BJ (cell line): ENCODE measurements at regions not wholly inside any gene's neighbourhood (a gene's known extent, or its start where the extent isn't known, plus 50 kb on each side); places are given as distances from the start of the nearest gene placed in this dataset.

Experiments
- CTCF ChIA-PET: fragments of 350-600 bp; formaldehyde crosslinking; extraction: SDS; loops from one replicate; lab custom pipeline; 2021; ENCODE audit warnings: antibody characterized with exemption, inconsistent platforms; lab: Yijun Ruan, JAX
- POLR2A ChIA-PET: fragments of 300-600 bp; sonication (Branson Sonifier 250); formaldehyde crosslinking; extraction: SDS; loops from one replicate; lab custom pipeline; 2021; ENCODE audit warnings: antibody characterized with exemption; lab: Charles Lee
- DNase-seq: peaks from one replicate; pipeline ENCODE4 v3.0.0-alpha.2; 2011; ENCODE audit warnings: low read depth
- H3K27me3 ChIP-seq: 2 replicates; pipeline ENCODE4 v1.6.0; 2011; ENCODE audit warnings: low read length; ENCODE audit not compliant: control insufficient read depth, insufficient read depth
- H3K36me3 ChIP-seq: 2 replicates; pipeline ENCODE4 v1.5.1; 2011; ENCODE audit warnings: low read length; ENCODE audit not compliant: control insufficient read depth, insufficient read depth
- H3K4me3 ChIP-seq: 2 replicates; pipeline ENCODE4 v1.5.1; 2011; ENCODE audit warnings: low read depth, mild to moderate bottlenecking, control low read depth, low read length
- TF ChIP-seq, protein P1 (sequence below): IDR thresholded peaks from 2 replicates; pipeline ENCODE4 v1.5.1; 2011; ENCODE audit warnings: low read depth, mild to moderate bottlenecking, control low read depth, inconsistent platforms, low read length, moderate library complexity; ENCODE audit not compliant: insufficient read depth

DNA sequence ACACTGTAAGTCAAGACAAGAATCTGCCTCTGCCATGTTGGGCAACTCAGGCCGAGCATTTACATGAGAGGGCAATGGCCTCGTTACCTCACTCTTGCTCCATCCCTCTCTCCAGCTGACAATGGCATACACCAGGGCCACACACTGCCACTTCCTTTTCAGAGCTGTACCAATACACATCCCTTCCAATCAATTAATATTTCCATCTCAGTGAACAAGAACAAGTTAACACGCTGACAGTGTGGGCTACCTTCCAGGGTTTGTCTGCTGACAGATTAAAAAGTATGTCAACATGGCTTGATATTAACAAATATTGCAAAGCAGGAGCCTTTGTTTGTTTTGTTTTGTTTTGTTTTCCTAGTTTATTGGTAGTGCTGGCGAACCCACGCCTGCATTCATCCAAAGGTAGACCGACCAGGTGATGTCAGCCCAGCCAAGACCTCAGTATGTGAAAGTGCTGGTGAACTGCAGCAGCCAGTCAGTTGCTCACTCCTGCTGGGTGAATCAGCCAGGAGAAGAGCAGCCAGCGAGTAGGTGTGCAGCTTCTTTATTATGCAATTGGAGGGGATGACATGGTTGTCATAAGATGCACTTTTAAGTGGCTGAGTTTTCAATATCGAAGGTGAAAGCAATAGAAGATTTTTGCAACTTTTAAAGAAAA, 487.3 kb upstream of the JARID2 start:
- ChIA-PET CTCF (no interaction called here), POLR2A (no interaction called here)
- H3K36me3 ChIP-seq: no peaks in the 10 kb centered on the region
- no peak for DNase-seq
- H3K27me3 ChIP-seq: no peaks in the 10 kb centered on the region
- TF ChIP-seq, protein P1, sequence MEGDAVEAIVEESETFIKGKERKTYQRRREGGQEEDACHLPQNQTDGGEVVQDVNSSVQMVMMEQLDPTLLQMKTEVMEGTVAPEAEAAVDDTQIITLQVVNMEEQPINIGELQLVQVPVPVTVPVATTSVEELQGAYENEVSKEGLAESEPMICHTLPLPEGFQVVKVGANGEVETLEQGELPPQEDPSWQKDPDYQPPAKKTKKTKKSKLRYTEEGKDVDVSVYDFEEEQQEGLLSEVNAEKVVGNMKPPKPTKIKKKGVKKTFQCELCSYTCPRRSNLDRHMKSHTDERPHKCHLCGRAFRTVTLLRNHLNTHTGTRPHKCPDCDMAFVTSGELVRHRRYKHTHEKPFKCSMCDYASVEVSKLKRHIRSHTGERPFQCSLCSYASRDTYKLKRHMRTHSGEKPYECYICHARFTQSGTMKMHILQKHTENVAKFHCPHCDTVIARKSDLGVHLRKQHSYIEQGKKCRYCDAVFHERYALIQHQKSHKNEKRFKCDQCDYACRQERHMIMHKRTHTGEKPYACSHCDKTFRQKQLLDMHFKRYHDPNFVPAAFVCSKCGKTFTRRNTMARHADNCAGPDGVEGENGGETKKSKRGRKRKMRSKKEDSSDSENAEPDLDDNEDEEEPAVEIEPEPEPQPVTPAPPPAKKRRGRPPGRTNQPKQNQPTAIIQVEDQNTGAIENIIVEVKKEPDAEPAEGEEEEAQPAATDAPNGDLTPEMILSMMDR: no peak
- no peak overlapping the region for H3K4me3 ChIP-seq

DNA sequence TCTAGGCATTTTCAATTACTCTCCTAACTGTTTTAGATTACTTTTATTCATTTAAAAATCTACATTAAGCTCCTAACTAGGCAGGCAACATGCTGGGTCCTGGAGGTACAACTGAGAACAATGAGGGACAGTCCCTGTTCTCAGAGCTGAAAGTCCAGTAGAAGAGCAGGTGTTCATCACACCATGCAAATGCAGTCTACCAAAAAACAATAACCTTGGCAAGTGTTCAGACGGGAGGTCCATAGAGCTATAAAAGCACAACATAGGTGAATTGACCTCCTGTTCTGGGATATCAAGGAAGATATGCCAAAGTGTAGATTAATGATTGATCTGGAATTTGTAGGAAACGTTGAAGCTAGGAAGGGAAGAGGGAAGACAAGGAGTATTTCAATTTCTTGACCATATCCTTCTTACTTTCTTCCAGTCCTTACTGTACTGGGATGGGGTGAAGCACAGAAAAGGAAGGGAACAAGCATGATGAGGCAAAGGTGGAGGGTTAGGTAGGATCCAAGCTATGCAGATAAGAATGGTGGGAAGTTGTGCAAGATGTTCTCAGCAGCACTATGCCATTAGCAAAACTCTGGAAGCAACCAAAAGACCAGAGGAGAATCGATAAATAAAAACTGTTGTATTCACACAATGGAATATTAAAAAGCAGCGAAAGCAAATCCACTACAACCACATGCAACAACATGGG, 485.7 kb upstream of the JARID2 start:
- TF ChIP-seq, protein P1: no peak
- ChIA-PET POLR2A (no interaction called here), CTCF (no interaction called here)
- Histone ChIP-seq H3K27me3 (no peaks in the 10 kb centered on the region), H3K4me3 (no peak overlapping the region), H3K36me3 (no peaks in the 10 kb centered on the region)
- DNase-seq: no peak

DNA sequence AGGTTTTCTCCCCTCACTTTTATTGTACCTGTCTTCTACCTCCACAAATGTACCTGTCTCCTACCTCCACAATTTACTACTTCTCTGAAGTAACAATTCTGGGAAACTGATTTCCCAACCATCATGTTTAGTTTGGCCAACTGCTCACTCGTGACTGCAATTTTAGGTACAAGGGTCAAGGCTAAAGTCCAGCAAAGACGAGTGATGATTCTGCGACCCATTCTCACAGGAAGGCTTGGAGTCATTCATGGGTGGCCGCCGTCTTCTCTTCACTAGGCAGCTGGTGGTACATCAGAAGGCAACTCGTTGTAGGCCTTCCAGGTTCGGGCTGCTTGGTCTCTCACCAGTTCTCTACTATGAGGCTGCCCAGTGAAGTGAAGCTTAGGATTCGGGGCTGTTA, 483.8 kb upstream of the JARID2 start:
- Histone ChIP-seq H3K36me3 (no peaks in the 10 kb centered on the region), H3K27me3 (no peaks in the 10 kb centered on the region), H3K4me3 (no peak overlapping the region)
- ChIA-PET POLR2A (no interaction called here), CTCF (no interaction called here)
- TF ChIP-seq, protein P1: no peak
- DNase-seq: no peak

DNA sequence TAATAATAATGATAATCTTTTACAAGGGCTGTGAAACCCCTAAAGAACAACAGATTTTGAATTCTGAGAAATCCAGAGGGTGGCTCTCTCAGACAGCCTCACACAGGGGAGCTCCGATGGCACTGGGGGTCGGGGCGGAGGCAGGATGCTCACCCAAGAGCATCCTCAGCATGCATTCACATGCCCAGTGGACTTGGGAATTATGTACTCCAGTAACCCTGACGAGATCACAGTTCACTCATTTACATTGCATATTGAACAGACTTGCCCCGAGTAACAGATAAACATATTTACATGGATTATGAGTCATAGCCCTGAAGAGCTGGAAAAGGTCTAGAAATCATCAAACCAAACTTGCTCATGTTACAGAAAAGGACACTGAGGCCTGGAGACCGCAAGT, 482.7 kb upstream of the JARID2 start:
- peak; percentile 15 for DNase-seq
- ChIA-PET POLR2A (no interaction called here), CTCF (no interaction called here)
- Histone ChIP-seq H3K4me3 (no peak overlapping the region), H3K27me3 (no peaks in the 10 kb centered on the region), H3K36me3 (no peaks in the 10 kb centered on the region)
- TF ChIP-seq, protein P1: no peak

DNA sequence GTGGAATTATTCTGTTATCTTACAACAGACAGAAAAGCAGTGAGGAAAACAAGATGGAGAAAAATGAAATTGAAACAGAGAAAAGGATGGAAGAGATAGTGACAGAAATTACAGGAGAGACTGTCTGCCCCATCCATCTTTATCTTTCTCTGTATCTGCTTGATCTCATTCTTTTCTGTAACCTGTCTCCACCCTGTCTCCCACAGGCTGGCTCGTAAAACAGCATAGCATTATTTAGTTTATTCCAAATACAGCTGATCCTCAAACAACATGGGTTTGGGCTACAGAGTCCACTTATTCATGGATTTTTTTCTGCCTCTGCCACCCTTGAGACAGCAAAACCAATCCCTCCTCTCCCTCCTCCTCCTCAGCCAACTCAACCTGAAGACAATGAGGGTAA, 482.3 kb upstream of the JARID2 start:
- TF ChIP-seq, protein P1: no peak
- Histone ChIP-seq H3K4me3 (no peak overlapping the region), H3K27me3 (no peaks in the 10 kb centered on the region), H3K36me3 (no peaks in the 10 kb centered on the region)
- POLR2A ChIA-PET: no interaction called here
- CTCF ChIA-PET: no interaction called here
- no peak for DNase-seq
